ENCODE measurements at regions not wholly inside any gene's neighbourhood (a gene's known extent, or its start where the extent isn't known, plus 50 kb on each side); places are given as distances from the start of the nearest gene placed in this dataset.

GRCh38 chr21:31476263-31477022 lies 132.4 kb upstream of the TIAM1 start:
- no peaks in the 10 kb centered on the region for H3K9me3 ChIP-seq
- WGBS, 2 donors: 40 to 52% methylated on average over 11 of the region's 11 CpGs
- FAIRE-seq (no peak), DNase-seq (no peak), ATAC-seq (peak in 2 of 4 donors; percentile 60 to 63)
- no peak for TF ChIP-seq CTCF (IDR thresholded peaks at IDR 0.05)
- no peaks in the 10 kb centered on the region for H3K4me1 ChIP-seq
- intact Hi-C loops (cut with DNase I): no loop called here
- no peaks in the 10 kb centered on the region for H3K36me3 ChIP-seq
- no peaks in the 10 kb centered on the region for H3K27me3 ChIP-seq
- no peak overlapping the region for H3K4me3 ChIP-seq
- no peak overlapping the region for H3K27ac ChIP-seq

DNA sequence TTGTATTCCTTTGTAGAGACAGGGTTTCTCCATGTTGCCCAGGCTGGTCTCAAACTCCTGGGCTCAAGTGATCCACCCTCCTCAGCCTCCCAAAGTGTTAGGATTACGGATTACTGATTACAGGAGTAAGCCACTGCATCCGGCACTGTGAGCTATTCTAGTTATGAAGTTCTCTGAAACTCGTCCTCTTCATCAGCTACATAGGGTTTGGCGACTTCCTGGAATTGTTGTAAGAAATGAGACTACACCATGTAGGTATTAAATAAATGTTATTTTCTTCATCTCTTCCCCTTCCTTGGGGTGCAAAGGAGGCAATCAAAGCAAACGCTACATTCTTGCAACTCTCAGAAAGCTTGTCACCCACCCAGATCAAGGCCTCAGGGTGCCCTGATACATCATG lies 131.2 kb upstream of the TIAM1 start:
- H3K36me3 ChIP-seq: no peaks in the 10 kb centered on the region
- 74 to 80% methylated on average over 5 of the region's 5 CpGs for WGBS, 2 donors
- no peaks in the 10 kb centered on the region for H3K9me3 ChIP-seq
- no peak for DNase-seq
- FAIRE-seq: no peak
- intact Hi-C loops (cut with DNase I): no loop called here
- no peak for ATAC-seq
- H3K27me3 ChIP-seq: no peaks in the 10 kb centered on the region
- no peak for TF ChIP-seq CTCF (IDR thresholded peaks at IDR 0.05)
- H3K4me1 ChIP-seq: no peaks in the 10 kb centered on the region
- H3K27ac ChIP-seq: no peak overlapping the region
- H3K4me3 ChIP-seq: no peak overlapping the region

DNA sequence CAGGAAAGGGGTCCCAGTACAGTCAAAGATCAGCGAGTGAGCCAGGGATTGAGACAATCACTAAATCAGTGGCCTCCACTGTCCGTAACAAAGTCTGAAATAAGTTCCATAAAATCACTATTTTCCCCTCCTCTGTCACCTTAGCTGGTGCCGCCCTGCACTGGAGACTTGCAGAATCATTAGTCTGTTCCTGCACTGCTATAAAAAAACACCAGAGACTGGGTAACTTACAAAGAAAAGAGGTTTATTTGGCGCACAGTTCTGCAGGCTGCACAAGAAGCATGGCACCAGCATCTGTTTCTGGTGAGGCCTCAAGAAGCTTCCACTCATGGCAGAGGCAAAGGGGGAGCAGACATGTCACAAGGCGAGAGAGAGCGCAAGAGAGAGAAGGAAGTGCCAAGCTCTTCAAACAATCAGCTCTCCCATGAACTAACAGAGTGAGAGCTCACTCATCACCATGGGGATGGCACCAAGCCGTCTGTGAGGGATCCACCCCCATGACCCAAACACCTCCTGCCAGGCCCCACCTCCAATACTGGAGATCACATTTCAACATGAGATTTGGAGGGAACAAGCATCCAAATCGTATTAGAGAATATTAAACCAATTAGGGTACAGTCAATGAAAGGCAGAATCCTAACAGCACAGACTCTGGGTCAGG lies 129.8 kb upstream of the TIAM1 start:
- TF ChIP-seq CTCF (IDR thresholded peaks at IDR 0.05): no peak
- intact Hi-C loops (cut with DNase I): no loop called here
- no peaks in the 10 kb centered on the region for H3K4me1 ChIP-seq
- no peaks in the 10 kb centered on the region for H3K9me3 ChIP-seq
- no peaks in the 10 kb centered on the region for H3K36me3 ChIP-seq
- WGBS, 2 donors: 70 to 81% methylated on average over 8 of the region's 8 CpGs
- no peak for FAIRE-seq
- H3K27ac ChIP-seq: no peak overlapping the region
- DNase-seq: no peak
- H3K27me3 ChIP-seq: no peaks in the 10 kb centered on the region
- H3K4me3 ChIP-seq: no peak overlapping the region
- no peak for ATAC-seq

- FAIRE-seq (no peak), DNase-seq (no peak), ATAC-seq (no peak)
- Histone ChIP-seq H3K27me3 (no peaks in the 10 kb centered on the region), H3K27ac (no peak overlapping the region), H3K4me1 (no peaks in the 10 kb centered on the region), H3K36me3 (no peaks in the 10 kb centered on the region), H3K9me3 (no peaks in the 10 kb centered on the region), H3K4me3 (no peak overlapping the region)
- no peak for TF ChIP-seq CTCF (IDR thresholded peaks at IDR 0.05)
- 73 to 84% methylated on average over 4 of the region's 4 CpGs for WGBS, 2 donors
- intact Hi-C loops (cut with DNase I): no loop called here
Observed at GRCh38 chr21:31471865-31472264, 127.8 kb upstream of the TIAM1 start.
